GM18907 (cell line): ENCODE measurements at regions not wholly inside any gene's neighbourhood (a gene's known extent, or its start where the extent isn't known, plus 50 kb on each side); places are given as distances from the start of the nearest gene placed in this dataset.

Source experiments
- ATAC-seq: cut with Tn5 transposase; IDR thresholded peaks from one replicate; pipeline ENCODE4 v1.9.1; 2021; ENCODE audit warnings: mild to moderate bottlenecking, moderate library complexity; ENCODE audit not compliant: unreplicated experiment

DNA sequence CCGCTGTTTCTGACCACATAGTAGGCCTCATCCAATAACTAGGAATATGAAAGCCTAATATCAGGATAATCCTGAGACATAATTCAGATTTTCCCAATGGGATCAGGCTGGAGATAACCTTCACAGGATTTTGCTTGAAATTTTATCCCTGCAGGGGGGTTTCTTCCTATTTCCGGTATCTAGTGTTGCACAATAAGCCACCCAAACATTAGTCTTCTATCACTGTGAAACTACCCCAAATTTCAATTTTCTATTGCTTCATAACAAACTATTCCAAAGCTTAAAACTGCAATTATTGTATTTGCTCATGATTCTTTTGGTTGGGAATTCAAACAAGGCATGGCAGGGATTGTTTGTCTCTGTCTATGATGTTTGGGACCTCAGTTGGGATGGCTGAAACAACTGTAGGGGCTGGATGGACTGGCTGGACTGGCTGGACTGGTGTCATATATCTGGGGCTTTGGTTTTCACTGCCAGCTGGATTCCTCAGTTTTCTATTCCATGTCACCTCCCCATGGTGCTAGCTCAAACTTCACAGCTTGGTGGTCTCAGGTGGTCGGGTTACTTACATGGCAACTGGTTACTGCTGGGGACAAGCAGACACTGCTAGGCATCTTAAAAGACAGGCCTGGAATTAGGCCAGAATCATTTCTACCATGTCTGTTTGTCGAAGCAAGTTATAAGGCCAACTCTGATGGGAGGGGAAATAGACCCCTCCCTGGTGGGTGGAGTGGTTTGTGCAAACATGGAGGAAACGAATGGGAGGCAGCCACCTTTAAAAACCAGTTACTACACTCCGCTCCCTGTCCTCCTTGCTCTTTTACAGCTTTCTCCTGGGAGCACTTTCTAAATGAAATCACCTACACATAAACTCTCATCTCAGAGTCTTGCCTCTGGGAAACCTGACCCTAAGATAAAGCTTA is 88.2 kb upstream of the STT3B start:
- ATAC-seq, result no peak

GRCh38 chr3:31445701-31446100 is 87.0 kb upstream of the STT3B start:
- ATAC-seq, result no peak

GRCh38 chr3:31448035-31448881 is 84.5 kb upstream of the STT3B start:
- ATAC-seq, result peak; percentile 76

GRCh38 chr3:31448882-31449243 is 83.9 kb upstream of the STT3B start:
- ATAC-seq, result peak; percentile 37

DNA sequence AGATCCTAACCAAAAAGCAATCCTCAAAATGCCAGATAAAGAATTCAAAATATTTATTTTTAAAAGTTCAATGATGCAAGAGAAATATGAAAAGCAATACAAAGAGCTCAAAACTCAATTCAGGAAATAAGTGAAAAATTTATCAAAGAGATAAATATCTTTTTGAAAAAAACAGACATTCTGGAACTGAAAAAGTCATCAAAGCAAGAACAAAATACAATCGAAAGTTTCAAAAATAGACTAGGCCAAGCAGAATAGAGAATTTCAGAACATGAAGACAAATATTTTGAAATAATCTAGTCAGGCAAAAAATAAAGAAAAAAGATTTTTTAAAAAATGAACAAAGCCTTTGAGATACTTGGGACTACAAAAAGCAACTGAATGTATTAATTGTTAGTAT is 83.4 kb upstream of the STT3B start:
- ATAC-seq, result no peak

GRCh38 chr3:31450345-31450744 is 82.4 kb upstream of the STT3B start:
- no peak for ATAC-seq

- no peak for ATAC-seq
Observed at GRCh38 chr3:31452495-31453106, 80.1 kb upstream of the STT3B start.

- ATAC-seq, result no peak
Observed at GRCh38 chr3:31453430-31453829, 79.3 kb upstream of the STT3B start.

DNA sequence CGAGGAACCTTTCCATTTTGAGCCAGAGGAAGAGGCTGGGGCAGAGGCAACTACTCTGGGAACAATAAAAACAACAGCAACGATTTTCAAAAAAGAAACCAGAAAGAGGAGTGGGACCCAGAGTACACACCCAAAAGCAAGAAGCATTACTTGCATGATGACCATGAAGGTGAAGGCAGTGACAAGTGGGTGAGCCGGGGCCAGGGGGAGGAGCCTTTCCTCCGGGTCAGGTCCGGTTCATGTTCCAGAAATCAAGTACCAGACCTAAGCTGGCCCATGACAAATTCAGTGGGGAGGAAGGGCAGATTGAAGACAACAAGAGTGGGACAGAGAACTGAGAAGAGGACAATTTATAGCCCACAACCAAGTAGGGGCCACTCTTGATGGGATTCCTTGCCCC is 77.2 kb upstream of the STT3B start:
- ATAC-seq, result no peak

DNA sequence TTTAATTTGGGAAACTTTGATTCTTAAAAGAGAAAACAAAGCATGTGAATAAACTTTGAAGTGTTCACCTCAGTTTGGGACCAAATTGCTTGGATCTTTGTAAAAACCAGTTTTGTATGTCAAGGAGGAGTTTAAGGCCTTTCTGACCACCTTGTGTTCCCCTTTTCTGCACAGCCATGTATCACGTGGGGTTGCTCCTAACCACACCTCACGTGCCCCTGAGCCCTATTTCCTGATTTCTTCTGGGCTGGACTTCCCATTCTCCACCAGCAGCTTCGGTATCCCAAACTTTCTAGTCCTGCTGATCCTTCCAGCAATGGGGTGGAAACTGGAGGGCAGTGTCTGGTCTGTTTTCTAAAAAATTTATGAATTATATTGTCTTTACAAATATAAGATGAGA is 76.4 kb upstream of the STT3B start:
- ATAC-seq, result no peak

- ATAC-seq, result no peak
Observed at GRCh38 chr3:31461426-31461825, 71.3 kb upstream of the STT3B start.

DNA sequence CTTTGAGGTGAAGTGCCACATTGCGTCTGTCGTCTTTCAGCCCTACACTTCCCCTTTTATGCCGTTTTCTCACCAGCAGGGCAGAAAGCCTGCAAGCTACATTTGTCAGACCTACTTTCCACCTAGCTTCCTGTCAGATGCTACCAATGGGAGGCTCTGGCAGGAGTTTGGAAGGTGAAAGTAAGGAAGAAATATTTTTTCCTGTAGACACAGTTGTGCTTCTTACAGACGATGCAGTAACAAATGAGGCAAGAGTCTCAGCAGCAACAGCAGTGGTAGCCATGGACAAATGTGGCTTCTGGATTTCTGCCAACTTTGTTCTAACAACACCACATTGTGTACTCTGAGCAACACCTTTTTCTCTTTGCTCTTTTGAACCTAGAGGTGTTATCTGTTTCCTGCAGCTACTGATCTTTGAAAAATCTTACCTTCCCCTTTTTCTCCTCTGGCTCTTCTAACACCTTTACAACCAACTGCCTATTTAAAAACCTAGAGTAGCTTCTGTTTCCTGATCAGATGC is 70.6 kb upstream of the STT3B start:
- peak; percentile 92 for ATAC-seq

DNA sequence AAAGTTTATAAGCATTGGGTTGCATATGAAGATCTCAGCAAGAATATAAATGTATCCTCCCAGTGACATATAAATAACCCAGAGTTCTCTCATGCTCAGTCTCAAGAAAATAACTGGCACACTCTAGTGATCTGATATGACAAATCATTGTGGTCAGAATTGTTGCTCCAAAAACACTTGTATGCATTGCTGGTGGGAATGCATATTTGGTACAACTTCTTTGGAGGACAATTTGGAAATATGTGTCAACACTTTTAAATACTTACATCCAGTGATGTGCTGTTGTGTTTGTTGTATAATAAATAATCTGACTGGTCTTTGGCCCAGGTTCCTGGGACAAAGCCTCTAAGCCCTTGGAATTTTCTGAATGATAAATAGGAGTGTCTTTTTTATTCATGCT is 66.7 kb upstream of the STT3B start:
- no peak for ATAC-seq

DNA sequence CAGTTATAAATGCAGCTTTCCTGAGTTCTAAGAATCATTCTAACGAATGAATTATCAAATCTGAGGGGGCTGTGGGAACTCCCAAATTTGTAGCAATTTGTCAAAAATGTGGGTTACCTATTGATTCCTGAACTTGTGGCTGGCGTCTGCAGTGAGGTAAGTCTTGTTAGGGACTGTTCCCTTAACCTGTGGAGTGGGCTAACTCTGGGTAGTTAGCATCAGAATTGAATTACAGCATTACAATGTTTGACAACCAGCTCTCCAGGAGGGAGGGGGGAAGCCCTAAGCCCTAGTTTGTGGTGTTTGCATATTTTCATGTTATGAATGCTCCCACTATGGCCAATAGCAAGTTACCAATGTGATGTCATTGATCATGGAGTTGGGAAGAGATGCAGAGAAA is 65.9 kb upstream of the STT3B start:
- no peak for ATAC-seq

- no peak for ATAC-seq
Observed at GRCh38 chr3:31468433-31468832, 64.3 kb upstream of the STT3B start.

DNA sequence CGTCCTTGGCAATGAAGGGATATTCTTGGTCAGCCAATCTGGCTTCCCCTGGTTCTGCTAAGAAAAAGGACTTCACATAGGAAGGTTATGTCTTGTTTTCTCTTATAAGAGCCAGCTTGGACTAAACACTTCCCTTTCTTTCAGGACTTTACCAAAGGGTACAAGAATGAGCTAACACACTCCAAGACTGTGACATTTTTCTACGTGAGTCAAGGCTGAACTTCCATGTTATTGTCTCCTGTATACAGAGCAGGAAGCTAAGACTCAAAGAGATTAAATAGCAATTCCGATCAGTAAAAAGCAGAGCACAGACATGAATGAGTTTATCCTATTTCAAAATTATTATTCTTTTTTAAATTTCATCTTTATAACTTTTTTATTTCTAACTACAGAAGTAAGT is 63.3 kb upstream of the STT3B start:
- ATAC-seq, result no peak

DNA sequence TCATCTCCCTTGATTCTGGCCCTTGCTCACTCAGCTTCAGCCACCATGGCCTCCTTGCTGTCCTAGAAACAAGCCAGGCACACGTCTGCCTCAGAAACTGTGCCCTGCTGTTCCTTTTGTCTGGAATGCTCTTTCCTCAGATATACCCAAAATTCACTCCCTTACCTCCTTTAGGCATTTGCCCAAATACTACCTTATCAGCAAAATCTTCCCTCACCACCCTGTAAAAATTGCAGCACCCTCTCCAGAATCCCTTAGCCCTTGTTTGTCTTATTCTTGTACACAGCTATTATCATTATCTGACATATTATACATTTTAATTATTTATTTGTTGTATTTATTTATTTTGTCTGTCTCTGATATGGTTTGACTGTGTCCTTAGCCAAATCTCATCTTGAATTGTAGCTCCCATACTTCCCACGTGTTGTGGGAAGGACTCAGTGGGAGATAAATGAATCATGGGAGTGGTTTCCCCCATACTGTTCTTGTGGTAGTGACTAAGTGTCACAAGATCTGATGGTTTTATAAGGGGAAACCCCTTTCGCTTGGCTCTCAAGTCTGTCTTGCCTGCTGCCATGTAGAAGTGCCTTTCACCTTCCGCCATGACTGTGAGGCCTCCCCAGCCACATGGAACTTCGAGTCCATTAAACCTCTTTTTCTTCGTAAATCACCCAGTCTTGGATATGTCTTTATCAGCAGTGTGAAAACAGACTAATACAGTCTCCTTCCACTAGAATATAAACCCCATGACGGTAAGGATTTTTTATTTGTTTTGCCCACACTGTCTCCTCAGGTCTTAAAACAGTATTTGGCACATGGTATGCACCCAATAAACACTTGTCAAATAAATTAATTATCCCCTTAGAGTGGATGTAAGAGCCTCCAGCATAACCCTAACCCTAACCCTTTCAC is 60.0 kb upstream of the STT3B start:
- ATAC-seq, result no peak

DNA sequence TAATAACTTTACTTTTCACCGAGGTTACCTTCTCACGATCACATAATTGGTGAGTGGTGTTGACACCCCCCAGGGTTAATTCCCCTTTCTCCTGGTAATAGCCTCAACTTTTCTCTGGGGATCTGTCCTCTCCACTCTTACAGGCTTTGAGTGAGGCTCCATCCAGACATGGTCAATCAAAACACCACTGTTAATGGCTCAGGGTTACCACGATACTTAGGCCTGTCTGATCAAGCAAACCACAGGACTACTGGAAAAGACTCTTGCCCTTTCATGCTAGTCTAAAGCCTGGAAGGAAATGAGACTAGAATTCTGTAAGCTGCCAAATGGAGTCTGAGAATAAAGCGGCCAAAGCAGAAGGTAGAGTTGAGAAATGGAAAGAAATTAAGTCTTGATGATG is 56.5 kb upstream of the STT3B start:
- no peak for ATAC-seq

DNA sequence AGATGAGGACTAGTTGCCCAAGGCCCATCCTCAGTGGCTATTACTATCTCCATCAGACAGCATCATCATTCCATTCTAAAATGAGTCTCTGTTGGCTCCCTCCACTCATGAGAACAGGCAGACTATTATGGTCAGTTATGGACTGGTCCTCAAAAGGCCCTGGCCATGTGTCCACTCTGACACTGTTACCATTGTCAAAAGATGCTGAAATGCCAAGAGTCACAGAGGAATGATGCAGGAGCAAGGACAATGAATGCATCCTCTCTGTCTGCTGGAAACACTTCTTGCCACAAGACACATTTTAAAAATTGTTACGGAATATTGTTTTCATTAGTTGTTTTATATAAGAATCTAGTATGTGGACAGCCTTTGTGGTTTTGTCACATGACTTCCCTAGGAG is 53.3 kb upstream of the STT3B start:
- ATAC-seq, result no peak

- no peak for ATAC-seq
Observed at GRCh38 chr3:31481697-31482096, 51.0 kb upstream of the STT3B start.
